Retinal pigment epithelial cell (primary cell): ENCODE measurements at regions not wholly inside any gene's neighbourhood (a gene's known extent, or its start where the extent isn't known, plus 50 kb on each side); places are given as distances from the start of the nearest gene placed in this dataset.
"Not testable (repeated sequence)": the region's sequence is repeated elsewhere in the genome, so short reads cannot be mapped to it uniquely, and the experiment has no call there.

Source experiments
- DNase-seq: peaks from one replicate; pipeline ENCODE4 v3.0.0-alpha.2; 2010; ENCODE audit warnings: low read depth
- H3K4me3 ChIP-seq: 2 replicates; pipeline ENCODE4 v1.5.1; 2011; ENCODE audit warnings: mild to moderate bottlenecking, low read length, control low read depth, moderate library complexity
- TF ChIP-seq, protein P1 (sequence below): conservative IDR thresholded peaks from 2 replicates; pipeline ENCODE4 v1.5.1; 2011; ENCODE audit warnings: low read depth, low read length, control low read depth, inconsistent platforms

DNA sequence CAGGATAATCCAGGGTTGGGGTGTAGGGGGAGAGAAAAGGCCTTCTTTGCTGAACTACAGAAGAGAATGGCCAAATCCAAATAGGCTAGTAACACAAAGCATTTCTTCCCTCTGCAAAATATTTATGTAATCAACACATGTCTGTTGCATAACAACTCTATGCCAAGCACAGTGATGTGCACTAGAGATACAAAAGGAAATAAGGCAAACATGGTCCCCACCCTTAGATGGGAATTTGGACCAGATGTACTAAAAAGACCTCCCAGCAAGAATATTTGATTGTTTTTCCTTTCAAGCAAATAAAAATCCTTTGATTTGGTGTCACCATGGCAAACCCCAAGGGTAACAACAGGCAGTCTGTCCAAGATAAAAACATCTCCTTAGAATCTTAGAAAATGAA lies 177.6 kb upstream of the FGF13 start:
- H3K4me3 ChIP-seq: no peak overlapping the region
- DNase-seq: no peak
- TF ChIP-seq, protein P1, sequence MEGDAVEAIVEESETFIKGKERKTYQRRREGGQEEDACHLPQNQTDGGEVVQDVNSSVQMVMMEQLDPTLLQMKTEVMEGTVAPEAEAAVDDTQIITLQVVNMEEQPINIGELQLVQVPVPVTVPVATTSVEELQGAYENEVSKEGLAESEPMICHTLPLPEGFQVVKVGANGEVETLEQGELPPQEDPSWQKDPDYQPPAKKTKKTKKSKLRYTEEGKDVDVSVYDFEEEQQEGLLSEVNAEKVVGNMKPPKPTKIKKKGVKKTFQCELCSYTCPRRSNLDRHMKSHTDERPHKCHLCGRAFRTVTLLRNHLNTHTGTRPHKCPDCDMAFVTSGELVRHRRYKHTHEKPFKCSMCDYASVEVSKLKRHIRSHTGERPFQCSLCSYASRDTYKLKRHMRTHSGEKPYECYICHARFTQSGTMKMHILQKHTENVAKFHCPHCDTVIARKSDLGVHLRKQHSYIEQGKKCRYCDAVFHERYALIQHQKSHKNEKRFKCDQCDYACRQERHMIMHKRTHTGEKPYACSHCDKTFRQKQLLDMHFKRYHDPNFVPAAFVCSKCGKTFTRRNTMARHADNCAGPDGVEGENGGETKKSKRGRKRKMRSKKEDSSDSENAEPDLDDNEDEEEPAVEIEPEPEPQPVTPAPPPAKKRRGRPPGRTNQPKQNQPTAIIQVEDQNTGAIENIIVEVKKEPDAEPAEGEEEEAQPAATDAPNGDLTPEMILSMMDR: no peak

GRCh38 chrX:138886769-138887168 lies 175.3 kb upstream of the FGF13 start:
- TF ChIP-seq, protein P1: no peak
- DNase-seq: no peak
- no peak overlapping the region for H3K4me3 ChIP-seq

GRCh38 chrX:138885886-138886285 lies 174.4 kb upstream of the FGF13 start:
- DNase-seq: peak; percentile 35
- H3K4me3 ChIP-seq: no peak overlapping the region
- TF ChIP-seq, protein P1: no peak

DNA sequence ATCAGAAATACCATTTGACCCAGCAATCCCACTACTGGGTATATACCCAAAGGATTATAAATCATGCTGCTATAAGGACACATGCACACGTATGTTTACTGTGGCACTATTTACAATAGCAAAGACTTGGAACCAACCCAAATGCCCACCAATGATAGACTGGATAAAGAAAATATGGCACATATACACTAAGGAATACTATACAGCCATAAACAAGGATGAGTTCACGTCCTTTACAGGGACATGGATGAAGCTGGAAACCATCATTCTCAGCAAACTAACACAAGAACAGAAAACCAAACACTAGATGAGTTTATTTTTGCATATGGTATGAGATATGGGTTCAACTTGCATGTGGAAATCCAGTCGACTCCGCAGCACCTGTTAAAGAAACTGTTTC lies 168.8 kb upstream of the FGF13 start:
- H3K4me3 ChIP-seq, DNase-seq: not testable (repeated sequence)

- TF ChIP-seq, protein P1: no peak
- no peak for DNase-seq
- H3K4me3 ChIP-seq: no peak overlapping the region
These were observed 166.2 kb upstream of the FGF13 start for GRCh38 chrX:138877746-138878145.

- no peak for DNase-seq
- TF ChIP-seq, protein P1: no peak
- no peak overlapping the region for H3K4me3 ChIP-seq
These were observed 164.0 kb upstream of the FGF13 start for GRCh38 chrX:138875472-138875871.

GRCh38 chrX:138874271-138874935 lies 162.9 kb upstream of the FGF13 start:
- no peak overlapping the region for H3K4me3 ChIP-seq
- TF ChIP-seq, protein P1: no peak
- DNase-seq: no peak

DNA sequence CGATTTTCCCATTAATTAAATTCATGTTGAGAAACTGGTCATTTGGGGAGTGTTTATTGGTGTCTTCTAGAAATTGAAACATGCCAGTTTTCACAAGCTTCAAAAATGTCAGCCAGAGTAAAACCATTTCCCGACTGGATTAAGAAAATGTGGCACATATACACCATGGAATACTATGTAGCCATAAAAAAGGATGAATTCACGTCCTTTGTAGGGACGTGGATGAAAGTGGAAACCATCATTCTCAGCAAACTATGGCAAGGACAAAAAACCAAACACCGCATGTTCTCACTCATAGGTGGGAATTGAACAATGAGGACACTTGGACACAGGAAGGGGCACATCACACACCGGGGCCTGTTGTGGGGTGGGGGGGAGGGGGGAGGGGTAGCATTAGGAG lies 162.1 kb upstream of the FGF13 start:
- H3K4me3 ChIP-seq, DNase-seq: not testable (repeated sequence)
